ENCODE measurements at regions not wholly inside any gene's neighbourhood (a gene's known extent, or its start where the extent isn't known, plus 50 kb on each side); places are given as distances from the start of the nearest gene placed in this dataset.

- Histone ChIP-seq H3K4me1 (ENCODE audit: insufficient read depth, low read length) (no peaks in the 10 kb centered on the region), H3K9ac (ENCODE audit: low read depth, low read length) (no peak overlapping the region), H3K36me3 (ENCODE audit: insufficient read depth, low read length) (no peaks in the 10 kb centered on the region), H3K9me3 (ENCODE audit: control insufficient read depth, insufficient read depth, low read length) (no peaks in the 10 kb centered on the region)
Observed at GRCh38 chr13:104875038-104875754, 1660.3 kb downstream of the EFNB2 start.

GRCh38 chr13:104872153-104872552 is 1663.3 kb downstream of the EFNB2 start:
- Histone ChIP-seq H3K36me3 (ENCODE audit: insufficient read depth, low read length) (no peaks in the 10 kb centered on the region), H3K4me1 (ENCODE audit: insufficient read depth, low read length) (no peaks in the 10 kb centered on the region), H3K9ac (ENCODE audit: low read depth, low read length) (no peak overlapping the region), H3K9me3 (ENCODE audit: control insufficient read depth, insufficient read depth, low read length) (no peaks in the 10 kb centered on the region)

DNA sequence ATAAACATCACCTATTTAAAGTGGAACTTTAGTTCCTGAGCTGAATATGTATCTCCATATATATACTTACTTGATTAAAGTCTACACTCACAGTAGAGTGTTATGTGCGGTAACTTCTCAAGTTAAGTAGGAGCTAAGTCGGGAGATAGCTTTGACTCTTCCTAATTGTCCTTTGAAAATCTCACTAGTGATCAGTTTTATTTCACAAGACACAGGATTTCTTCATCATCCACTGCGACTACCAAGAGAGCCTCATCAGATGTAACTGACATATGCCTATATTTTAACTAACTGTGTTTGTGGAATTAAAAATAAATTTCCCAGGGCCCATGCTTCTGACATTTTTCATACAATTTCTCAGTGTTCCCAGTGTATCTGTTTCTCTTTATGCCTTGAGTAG is 1664.0 kb downstream of the EFNB2 start:
- Histone ChIP-seq H3K4me1 (ENCODE audit: insufficient read depth, low read length) (no peaks in the 10 kb centered on the region), H3K36me3 (ENCODE audit: insufficient read depth, low read length) (no peaks in the 10 kb centered on the region), H3K9ac (ENCODE audit: low read depth, low read length) (no peak overlapping the region), H3K9me3 (ENCODE audit: control insufficient read depth, insufficient read depth, low read length) (no peaks in the 10 kb centered on the region)

DNA sequence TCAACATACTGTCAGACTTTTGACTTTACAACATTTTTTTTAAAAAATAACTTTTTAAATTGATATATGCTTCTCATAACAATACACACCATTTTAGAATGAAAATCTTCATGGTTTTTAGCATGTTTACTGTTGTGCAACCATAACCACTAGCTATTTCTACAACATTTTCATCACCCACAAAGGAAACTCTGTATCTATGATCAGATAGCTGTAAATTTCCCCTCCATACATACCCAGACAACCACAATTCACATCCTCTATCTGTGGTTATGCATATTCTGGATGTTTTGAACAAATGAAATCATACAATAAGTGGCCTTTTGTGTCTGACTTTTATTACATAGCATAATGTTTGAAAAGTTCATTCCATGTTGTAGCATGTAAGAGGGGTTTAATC is 1666.0 kb downstream of the EFNB2 start:
- no peaks in the 10 kb centered on the region for H3K4me1 ChIP-seq (ENCODE audit: insufficient read depth, low read length)
- H3K36me3 ChIP-seq (ENCODE audit: insufficient read depth, low read length): no peaks in the 10 kb centered on the region
- H3K9ac ChIP-seq (ENCODE audit: low read depth, low read length): no peak overlapping the region
- no peaks in the 10 kb centered on the region for H3K9me3 ChIP-seq (ENCODE audit: control insufficient read depth, insufficient read depth, low read length)

DNA sequence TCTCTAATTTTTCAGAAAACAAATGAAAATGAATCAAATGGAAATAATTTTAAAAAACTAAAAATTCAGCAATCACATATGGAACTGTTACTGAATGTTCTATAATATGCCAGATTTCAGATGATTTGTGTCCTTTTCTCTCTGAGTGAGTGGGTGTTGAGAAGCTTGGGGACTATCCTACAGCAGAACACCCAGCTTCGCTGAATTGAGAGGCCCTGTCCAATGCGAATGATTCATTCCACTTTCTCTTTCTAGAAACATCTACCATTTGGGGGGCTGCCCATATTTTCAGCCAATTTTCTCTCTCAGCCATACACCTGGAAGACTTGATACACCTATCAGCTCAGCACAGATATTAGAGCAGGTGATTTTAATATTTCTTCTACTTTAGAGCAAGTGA is 1666.7 kb downstream of the EFNB2 start:
- Histone ChIP-seq H3K9ac (ENCODE audit: low read depth, low read length) (no peak overlapping the region), H3K36me3 (ENCODE audit: insufficient read depth, low read length) (no peaks in the 10 kb centered on the region), H3K4me1 (ENCODE audit: insufficient read depth, low read length) (no peaks in the 10 kb centered on the region), H3K9me3 (ENCODE audit: control insufficient read depth, insufficient read depth, low read length) (no peaks in the 10 kb centered on the region)

DNA sequence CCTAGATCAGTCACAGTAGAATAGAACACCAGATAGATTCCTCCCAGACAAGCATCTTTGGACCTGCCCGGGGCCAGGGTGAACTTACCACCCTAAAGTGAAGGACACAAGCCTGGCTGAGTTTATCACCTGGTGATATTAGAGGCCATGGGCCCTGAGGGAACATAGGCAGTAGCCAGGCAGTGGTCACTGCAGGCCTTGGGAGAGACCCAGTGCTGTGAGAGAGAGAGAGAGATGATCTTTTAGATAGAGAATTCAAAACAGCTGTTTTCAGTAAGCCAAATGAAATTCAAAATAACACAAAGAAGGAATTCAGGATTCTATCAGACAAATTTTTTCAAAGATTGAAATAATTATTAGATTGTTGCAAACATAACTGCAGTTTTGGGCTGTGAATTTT is 1679.9 kb downstream of the EFNB2 start:
- H3K36me3 ChIP-seq (ENCODE audit: insufficient read depth, low read length): no peaks in the 10 kb centered on the region
- H3K9me3 ChIP-seq (ENCODE audit: control insufficient read depth, insufficient read depth, low read length): no peaks in the 10 kb centered on the region
- no peak overlapping the region for H3K9ac ChIP-seq (ENCODE audit: low read depth, low read length)
- H3K4me1 ChIP-seq (ENCODE audit: insufficient read depth, low read length): peaks cover 9% of the 10 kb centered on the region; the same call in 1 of the 2 replicates

- Histone ChIP-seq H3K4me1 (ENCODE audit: insufficient read depth, low read length) (peaks cover 9% of the 10 kb centered on the region; the same call in 1 of the 2 replicates), H3K9ac (ENCODE audit: low read depth, low read length) (no peak overlapping the region), H3K9me3 (ENCODE audit: control insufficient read depth, insufficient read depth, low read length) (no peaks in the 10 kb centered on the region), H3K36me3 (ENCODE audit: insufficient read depth, low read length) (no peaks in the 10 kb centered on the region)
Observed at GRCh38 chr13:104854698-104855097, 1680.8 kb downstream of the EFNB2 start.

DNA sequence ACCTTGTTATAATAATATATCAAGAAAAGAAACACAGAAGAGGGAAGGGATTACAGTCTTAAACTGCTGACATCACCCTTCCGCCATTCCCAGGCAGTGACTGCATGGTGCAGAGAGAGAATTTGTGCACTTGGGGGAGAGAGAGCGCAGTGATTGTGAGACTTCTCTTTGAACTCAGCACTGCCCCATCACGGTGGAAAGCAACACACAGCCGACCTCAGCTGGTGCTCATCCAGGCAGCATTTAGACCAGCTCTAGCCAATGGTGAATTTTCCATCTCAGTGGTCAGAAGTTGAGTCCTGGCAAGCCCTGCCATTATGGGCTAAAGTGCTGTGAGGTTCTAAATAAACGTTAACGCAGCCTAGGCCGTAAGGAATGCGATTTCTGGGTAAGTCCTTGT is 1681.5 kb downstream of the EFNB2 start:
- peaks cover 9% of the 10 kb centered on the region; the same call in 1 of the 2 replicates for H3K4me1 ChIP-seq (ENCODE audit: insufficient read depth, low read length)
- no peak overlapping the region for H3K9ac ChIP-seq (ENCODE audit: low read depth, low read length)

GRCh38 chr13:104847922-104848321 is 1687.5 kb downstream of the EFNB2 start:
- Histone ChIP-seq H3K9ac (ENCODE audit: low read depth, low read length) (no peak overlapping the region), H3K9me3 (ENCODE audit: control insufficient read depth, insufficient read depth, low read length) (no peaks in the 10 kb centered on the region), H3K36me3 (ENCODE audit: insufficient read depth, low read length) (no peaks in the 10 kb centered on the region)

More for the DNA sequence above, 1681.5 kb downstream of the EFNB2 start:
- Histone ChIP-seq H3K36me3 (ENCODE audit: insufficient read depth, low read length) (no peaks in the 10 kb centered on the region), H3K9me3 (ENCODE audit: control insufficient read depth, insufficient read depth, low read length) (no peaks in the 10 kb centered on the region)

DNA sequence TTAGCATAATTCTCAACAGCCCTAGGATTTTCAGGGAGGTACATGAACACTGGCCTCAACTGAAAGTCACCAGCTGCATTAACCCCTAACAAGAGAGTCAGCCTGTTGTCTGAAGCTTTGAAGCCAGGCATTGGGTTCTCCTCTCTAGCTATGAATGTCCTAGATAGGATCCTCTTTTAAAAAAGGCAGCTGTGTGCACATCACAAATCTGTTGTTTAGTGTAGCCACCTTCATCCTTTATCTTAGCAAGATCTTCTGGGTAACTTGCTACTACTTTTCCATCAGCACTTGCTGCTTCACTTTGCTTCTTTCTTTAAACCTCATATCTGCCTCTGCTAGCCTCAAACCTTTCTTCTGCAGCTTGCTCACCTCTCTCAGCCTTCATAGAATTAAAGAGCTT is 1692.1 kb downstream of the EFNB2 start:
- H3K36me3 ChIP-seq (ENCODE audit: insufficient read depth, low read length): no peaks in the 10 kb centered on the region
- no peak overlapping the region for H3K9ac ChIP-seq (ENCODE audit: low read depth, low read length)
- H3K4me1 ChIP-seq (ENCODE audit: insufficient read depth, low read length): peaks cover 5% of the 10 kb centered on the region; the same call in 1 of the 2 replicates
- H3K9me3 ChIP-seq (ENCODE audit: control insufficient read depth, insufficient read depth, low read length): no peaks in the 10 kb centered on the region

More at GRCh38 chr13:104847922-104848321, 1687.5 kb downstream of the EFNB2 start:
- H3K4me1 ChIP-seq (ENCODE audit: insufficient read depth, low read length): peaks cover 14% of the 10 kb centered on the region; the same call in 1 of the 2 replicates

- no peaks in the 10 kb centered on the region for H3K4me1 ChIP-seq (ENCODE audit: insufficient read depth, low read length)
- no peaks in the 10 kb centered on the region for H3K36me3 ChIP-seq (ENCODE audit: insufficient read depth, low read length)
- no peaks in the 10 kb centered on the region for H3K9me3 ChIP-seq (ENCODE audit: control insufficient read depth, insufficient read depth, low read length)
- no peak overlapping the region for H3K9ac ChIP-seq (ENCODE audit: low read depth, low read length)
Observed at GRCh38 chr13:104841110-104841509, 1694.4 kb downstream of the EFNB2 start.

DNA sequence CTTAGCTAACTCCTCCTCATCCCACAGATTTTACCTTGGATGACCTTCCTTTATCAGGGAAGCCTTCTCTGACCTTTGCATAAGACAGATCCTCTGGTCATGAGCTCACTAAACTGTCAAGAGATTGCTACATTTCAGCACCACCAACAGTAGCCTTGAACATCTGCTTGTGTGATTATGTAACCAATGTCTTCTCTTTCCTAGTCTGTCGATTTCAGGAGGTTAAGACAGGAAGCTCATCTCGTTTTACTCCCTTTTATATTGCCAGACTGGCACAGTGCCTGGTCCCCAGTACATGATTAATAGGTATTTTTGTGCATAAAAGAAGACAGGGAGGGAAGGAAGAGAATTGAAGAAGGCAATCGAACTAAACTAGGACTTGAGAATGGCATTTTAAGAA is 1697.7 kb downstream of the EFNB2 start:
- Histone ChIP-seq H3K9me3 (ENCODE audit: control insufficient read depth, insufficient read depth, low read length) (no peaks in the 10 kb centered on the region), H3K9ac (ENCODE audit: low read depth, low read length) (no peak overlapping the region), H3K36me3 (ENCODE audit: insufficient read depth, low read length) (no peaks in the 10 kb centered on the region), H3K4me1 (ENCODE audit: insufficient read depth, low read length) (no peaks in the 10 kb centered on the region)

- Histone ChIP-seq H3K36me3 (ENCODE audit: insufficient read depth, low read length) (no peaks in the 10 kb centered on the region), H3K4me1 (ENCODE audit: insufficient read depth, low read length) (peaks cover 6% of the 10 kb centered on the region; the same call in 1 of the 2 replicates), H3K9me3 (ENCODE audit: control insufficient read depth, insufficient read depth, low read length) (no peaks in the 10 kb centered on the region), H3K9ac (ENCODE audit: low read depth, low read length) (no peak overlapping the region)
Observed at GRCh38 chr13:104833221-104833620, 1702.2 kb downstream of the EFNB2 start.

DNA sequence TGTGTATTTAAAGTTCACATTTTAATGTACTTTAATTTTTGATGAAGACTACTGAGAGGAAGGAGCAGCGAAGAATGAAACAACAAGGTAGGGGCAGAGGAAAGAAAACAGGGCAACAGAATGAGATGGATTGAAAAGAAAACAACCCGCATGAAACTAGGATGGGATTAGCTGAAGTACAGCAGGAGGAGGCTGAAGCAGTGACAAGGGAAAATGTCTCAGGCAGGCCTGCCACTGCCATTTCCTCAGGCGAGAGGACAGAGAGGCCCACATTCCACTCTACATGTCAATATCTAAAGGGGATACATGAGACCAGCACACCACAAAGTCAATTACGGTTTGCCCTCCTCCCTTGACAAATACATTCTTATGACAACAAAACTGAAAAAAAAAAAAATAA is 1703.2 kb downstream of the EFNB2 start:
- H3K9ac ChIP-seq (ENCODE audit: low read depth, low read length): no peak overlapping the region
- no peaks in the 10 kb centered on the region for H3K9me3 ChIP-seq (ENCODE audit: control insufficient read depth, insufficient read depth, low read length)
- H3K4me1 ChIP-seq (ENCODE audit: insufficient read depth, low read length): peaks cover 6% of the 10 kb centered on the region; the same call in 1 of the 2 replicates
- H3K36me3 ChIP-seq (ENCODE audit: insufficient read depth, low read length): no peaks in the 10 kb centered on the region

- no peak overlapping the region for H3K9ac ChIP-seq (ENCODE audit: low read depth, low read length)
- no peaks in the 10 kb centered on the region for H3K9me3 ChIP-seq (ENCODE audit: control insufficient read depth, insufficient read depth, low read length)
- H3K36me3 ChIP-seq (ENCODE audit: insufficient read depth, low read length): no peaks in the 10 kb centered on the region
- H3K4me1 ChIP-seq (ENCODE audit: insufficient read depth, low read length): peaks cover 6% of the 10 kb centered on the region; the same call in 1 of the 2 replicates
Observed at GRCh38 chr13:104831831-104832230, 1703.6 kb downstream of the EFNB2 start.
